DMS79 treated with DMSO at 0.1 percent for 48 hours (cell line): ENCODE measurements at regions not wholly inside any gene's neighbourhood (a gene's known extent, or its start where the extent isn't known, plus 50 kb on each side); places are given as distances from the start of the nearest gene placed in this dataset.

Experiments
- DNase-seq: peaks from one replicate; lab custom pipeline; 2025; lab: John Stamatoyannopoulos, UW

DNA sequence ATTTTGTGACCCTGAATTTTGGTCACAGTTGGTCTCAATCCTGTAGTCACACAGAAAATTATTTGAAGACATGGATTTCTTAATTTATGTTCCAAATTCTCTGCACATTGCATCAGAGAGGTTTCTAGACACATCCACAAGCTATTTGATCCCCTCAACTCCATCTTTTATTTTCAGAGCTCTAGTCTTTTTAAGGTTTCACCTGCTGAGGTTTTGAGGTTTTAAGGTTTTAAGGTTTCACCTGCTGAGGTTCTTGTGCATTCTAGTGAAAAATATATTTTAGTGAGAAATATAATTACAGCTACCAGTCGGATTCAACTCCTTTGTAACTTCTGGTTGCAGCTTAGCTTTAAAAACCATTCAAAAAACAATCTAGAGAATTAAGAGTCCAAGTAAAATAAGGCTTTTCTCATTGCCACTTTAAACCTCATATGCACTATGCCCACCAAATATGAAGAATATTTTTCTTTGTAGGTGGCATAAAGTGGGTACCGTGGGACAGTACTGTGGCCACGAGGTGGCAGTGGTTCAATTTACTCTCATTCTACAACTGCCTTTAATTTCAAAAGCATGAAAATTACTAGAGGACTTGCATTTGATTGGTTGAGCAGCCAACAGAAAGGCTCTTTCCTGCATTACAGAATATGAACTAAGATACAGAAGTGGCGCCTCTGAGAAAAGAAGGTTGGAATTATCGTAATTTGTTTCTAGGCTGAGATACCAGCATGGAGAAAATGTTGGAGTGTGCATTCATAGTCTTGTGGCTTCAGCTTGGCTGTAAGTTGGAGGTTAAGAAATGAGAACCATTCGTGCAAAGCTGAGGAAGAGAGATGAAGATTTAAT lies 366.5 kb upstream of the OR4E1 start:
- no peak for DNase-seq

DNA sequence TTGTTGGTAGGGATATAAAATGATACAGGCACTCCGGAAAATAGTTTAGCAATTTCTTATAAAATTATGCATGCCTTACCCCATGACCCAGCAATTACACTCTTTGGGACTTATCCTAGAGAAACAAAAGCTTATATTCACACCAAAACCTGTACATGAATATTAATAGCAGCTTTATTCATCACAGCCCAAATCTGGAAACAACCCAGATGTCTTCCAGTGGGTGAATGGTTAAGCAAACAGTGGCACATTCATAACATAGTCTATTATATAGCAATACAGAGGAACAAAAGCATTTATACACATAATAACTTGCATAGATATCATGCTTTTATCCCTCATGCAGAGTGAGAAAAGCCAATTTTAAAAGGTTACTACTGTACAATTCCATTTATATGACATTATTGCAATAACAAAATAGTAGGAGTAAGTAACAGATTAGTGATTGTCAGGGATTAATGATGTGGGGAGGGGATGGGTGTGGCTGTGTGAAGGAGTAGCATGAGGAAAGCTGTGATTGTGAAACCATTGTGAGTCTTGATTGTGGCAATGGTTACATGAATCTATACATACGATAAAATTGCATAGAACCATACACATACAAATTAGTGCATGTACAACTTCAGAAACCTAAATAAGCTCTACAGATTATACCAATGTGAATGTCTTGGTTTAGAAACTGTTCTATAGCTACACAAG lies 363.1 kb upstream of the OR4E1 start:
- DNase-seq, result no peak

DNA sequence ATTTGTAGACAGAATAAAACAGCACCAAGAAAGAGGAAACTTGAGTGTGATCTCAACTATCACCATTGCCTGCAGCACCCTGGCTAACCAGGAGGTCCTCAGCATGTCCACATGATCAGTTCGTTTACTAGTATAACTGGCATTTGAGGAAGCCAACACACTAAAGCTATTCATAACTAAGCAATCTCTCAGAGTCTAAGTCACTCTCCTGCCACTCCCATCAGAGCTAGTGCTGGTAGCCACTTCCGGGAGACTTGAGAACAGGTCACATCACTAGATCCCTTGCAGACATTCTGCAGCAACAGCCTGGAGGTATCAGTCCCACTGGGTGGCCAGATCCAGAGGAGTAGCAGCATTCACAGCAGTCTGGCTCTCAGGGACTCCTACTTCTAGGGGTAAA lies 352.9 kb upstream of the OR4E1 start:
- DNase-seq, result no peak

DNA sequence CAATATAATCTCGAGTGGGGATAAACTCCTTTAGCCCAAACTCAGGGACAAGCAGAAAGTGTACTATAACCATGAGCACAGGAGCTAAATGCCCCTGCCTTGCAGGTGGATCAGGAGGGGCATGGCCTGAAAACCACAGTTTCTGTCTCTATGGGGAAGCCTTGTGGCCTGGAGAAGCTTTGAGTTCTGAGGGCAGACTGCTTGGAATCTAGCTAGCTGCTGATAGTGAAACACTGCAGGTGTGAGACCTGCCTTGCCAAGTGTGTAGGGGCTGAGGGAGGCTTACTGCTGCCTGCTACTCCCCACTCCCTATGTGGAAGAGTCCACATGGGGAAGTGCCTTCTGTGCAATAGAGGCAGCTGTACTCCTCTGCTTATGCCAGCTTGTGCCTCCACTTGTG lies 352.3 kb upstream of the OR4E1 start:
- DNase-seq, result no peak

DNA sequence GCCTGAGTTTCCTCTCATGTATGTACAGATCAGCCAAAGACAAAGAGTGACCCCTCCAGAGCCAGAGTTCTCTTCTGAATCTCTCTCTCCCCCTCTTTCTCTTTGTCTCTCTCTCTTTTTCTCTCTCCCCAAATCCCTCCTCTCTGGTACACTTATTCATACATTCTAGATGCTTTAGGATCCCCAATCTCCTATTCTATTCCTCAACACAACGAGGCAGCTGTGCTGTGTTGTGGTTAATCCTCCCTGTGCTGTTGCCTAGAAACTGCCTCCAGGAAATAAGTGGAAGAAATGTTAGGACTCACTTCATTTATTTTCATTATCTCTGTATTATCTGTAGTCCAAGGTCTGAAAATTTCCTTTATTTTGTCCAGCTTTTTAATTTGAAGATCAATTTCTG lies 350.5 kb upstream of the OR4E1 start:
- no peak for DNase-seq

DNA sequence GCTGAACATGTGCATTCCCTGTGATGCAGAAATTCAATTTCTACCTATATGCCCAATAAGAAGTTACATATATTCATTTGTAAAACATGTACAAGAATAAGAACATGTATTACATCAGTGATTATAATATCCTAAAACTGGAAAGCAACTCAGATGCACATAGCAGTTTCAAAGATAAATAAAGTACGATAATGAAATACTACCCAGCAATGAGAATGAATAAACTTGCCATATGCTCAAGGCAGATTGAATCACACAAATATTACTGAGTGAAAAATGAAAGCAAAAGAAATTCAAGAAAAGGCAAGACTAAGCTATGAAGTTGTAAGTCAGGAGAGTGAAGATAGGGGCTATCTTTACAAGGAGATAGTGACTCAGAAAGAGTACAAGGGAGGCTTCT lies 345.3 kb upstream of the OR4E1 start:
- no peak for DNase-seq

DNA sequence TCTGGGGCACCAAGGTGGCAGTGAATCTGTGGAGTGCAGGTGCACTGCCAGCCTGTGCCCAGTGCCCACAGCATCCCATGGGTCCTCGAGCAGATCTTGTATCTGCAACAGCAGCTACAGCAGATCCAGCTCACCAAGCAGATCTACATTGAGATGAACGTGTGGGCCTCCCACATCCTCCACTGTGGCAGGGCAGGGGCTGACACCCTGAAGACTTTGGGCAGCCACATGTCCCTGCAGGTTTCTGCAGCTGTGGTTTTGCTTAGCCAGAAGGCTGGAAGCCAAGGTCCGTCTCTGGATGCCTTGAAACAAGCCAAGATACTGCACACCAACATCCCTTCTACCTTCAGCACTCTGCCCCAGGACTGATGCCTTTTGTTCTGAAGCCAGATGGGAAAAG lies 338.8 kb upstream of the OR4E1 start:
- no peak for DNase-seq

DNA sequence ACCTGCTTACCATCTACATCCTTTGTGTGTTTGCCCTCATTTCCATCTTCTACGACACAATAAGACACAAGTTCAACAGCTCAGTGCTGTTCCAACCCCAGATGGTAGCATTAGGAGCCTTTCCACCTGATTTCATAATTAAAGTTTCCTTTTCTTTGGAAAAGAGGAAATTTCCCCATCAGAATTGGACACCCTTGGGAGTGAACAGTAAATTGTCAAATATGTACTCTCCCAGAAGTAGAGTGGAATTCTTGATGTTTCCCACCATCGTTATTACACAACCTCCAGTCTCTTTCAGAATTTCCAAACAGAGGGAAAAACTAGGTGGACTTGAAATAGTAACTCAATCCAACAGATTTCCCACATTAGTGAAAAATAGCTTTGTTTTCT lies 337.6 kb upstream of the OR4E1 start:
- no peak for DNase-seq

DNA sequence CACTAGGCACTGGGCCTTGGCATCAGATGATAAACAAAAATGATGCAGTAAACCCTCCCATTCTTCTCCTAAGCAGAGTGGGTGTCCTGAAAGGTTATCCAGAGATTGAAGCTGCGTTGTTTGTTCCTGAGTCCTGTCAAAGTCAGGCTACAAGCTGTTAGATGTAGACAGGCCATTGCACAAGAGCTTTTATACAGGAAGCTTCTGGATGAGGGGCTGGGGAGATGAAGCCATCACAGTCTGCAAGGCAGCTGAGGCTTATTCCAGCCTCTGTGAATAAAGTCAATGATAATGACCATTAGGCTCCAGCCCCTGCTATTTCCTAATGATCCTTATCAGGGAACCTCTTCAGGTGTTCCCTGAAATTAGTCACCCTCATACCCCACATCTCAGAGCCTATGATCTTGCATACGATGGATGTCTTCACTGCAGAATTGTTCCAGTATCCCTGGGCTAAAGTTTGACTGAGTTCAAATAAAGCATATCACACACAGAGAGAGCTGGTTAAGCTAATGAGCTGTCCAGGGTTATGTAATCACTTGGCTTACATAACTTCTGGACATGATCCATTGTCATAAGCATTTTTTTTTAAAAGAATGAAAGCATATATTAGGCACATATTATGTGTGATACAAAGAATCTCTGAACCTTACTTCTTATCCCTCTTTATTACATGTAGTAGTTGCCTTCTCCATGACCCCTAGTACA lies 337.1 kb upstream of the OR4E1 start:
- DNase-seq, result no peak

DNA sequence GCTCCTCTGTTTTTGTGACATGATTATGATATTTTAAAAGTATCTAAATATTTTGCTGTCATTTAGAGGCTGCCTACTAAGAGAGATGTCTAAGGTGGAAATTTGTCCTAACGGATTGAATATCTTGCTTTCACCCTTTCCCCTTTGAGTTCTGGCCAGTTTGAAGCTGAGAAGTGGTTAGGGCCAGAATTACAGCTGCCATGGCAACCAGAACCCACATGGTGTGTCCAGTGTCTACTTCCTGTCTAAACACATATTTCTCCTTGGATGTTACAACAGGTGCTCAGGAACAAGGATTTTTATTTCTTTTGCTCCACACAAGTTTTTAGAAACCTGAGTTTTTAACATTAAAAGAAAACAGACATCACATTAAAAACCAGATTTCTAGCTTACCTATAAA lies 335.1 kb upstream of the OR4E1 start:
- DNase-seq, result no peak

DNA sequence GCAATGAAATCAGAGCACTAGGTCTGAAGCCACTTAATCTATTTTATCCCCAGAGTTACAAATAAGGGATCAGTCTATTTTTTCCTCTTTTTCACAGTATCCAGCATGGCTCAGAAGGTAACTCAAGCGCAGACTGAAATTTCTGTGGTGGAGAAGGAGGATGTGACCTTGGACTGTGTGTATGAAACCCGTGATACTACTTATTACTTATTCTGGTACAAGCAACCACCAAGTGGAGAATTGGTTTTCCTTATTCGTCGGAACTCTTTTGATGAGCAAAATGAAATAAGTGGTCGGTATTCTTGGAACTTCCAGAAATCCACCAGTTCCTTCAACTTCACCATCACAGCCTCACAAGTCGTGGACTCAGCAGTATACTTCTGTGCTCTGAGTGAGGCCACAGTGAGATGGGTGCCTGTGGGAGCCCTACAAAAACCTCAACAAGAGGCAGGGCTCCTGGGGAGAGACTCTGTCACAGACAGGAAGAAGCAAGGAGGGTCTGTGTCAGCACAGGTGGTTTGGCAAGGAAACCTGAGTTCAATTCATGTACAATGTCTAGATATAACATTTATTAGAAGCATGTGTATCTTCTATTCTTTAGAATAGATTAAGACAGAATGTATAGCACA lies 334.3 kb upstream of the OR4E1 start:
- no peak for DNase-seq

DNA sequence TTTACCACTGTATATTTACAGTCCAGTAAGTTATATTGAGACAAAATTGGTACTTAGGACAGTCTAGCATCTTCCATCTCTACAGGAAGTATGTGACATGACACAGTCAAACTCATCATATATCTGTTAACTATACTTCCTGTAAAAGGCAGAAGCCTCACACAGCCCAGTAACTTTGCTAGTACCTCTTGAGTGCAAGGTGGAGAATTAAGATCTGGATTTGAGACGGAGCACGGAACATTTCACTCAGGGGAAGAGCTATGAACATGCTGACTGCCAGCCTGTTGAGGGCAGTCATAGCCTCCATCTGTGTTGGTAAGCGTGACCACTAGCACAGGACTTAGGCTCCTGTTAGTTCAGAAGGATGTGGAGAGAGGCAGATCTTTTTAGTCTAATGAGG lies 333.7 kb upstream of the OR4E1 start:
- DNase-seq, result no peak

DNA sequence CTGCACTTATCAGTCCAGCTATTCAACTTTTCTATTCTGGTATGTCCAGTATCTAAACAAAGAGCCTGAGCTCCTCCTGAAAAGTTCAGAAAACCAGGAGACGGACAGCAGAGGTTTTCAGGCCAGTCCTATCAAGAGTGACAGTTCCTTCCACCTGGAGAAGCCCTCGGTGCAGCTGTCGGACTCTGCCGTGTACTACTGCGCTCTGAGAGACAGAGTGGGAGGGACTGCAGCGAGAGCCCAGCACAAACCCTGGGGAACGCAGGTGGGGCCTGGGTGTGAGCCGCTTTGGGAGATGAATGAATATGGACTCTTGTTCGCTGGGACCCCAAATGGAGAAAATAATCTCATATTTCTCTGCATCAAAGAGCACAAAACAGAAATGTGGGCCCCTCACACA lies 329.8 kb upstream of the OR4E1 start:
- DNase-seq, result no peak

DNA sequence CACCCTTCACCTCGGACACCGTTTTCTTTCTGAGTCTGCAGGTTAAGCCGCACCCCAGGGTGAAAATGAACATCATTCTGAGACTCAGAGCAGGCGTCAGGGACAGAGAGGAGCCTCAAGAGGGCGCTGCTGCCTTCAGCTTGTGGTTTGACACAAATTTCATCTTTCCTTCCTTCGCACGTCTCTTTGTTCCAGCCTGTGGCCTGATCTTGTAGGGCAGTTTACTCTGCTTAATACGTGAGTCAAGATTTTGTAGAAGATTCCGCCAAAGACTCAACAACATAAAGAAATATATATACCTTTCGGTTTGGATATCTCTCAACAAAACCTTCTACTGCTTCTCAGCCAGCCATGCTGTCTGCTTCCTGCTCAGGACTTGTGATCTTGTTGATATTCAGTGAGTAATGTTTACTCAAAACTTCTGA lies 329.3 kb upstream of the OR4E1 start:
- DNase-seq, result no peak

DNA sequence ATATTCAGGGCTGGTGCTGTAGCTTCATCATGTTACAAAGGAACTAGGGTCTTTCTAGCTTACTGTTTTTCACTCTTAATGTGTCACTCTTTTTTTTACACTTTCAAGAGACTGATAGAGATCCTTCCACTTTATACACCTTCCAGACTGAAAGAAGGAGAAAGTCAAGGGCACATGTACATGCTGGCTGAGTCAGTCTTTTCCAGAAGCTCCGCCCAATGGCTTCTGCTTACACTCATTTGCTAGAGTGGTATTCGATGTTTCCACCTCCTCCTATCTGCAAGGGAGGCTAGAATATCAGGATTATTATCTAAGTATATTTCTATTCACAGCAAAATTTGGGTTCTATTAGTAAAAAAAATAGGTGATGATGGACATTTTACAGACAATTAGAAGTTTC lies 325.8 kb upstream of the OR4E1 start:
- DNase-seq, result no peak

DNA sequence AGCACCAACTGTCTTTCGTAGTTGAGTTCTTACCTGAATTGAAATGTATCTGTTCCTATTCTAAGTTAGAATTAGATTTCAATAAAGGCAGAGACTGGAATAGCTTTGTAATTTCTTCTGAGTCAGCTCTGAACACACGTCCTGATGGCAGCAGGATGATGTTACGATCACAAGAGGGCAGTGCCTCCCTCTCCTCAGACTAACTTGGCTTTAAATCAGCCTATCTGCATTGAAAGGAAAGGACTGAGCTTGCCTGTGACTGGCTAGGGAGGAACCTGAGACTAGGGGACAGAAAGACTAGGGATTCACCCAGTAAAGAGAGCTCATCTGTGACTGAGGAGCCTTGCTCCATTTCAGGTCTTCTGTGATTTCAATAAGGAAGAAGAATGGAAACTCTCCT lies 323.7 kb upstream of the OR4E1 start:
- DNase-seq, result no peak

DNA sequence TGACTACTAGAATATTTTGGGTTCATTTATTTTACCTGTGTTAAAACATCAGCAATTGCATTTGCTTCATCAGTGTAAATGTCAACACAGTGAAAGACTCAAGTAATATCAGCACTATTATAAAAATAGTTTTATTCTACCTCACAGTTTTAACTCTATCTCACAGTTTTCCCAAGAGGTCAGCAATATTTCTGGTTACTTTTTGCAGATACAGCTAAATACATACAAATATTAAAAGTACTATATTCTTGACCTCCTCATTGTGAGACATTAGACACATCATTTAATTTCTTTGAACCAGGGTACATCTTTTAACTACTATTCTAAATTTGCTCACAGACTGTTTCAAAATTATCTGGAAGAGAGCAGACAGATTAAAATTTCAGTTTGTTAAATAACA lies 321.7 kb upstream of the OR4E1 start:
- no peak for DNase-seq

DNA sequence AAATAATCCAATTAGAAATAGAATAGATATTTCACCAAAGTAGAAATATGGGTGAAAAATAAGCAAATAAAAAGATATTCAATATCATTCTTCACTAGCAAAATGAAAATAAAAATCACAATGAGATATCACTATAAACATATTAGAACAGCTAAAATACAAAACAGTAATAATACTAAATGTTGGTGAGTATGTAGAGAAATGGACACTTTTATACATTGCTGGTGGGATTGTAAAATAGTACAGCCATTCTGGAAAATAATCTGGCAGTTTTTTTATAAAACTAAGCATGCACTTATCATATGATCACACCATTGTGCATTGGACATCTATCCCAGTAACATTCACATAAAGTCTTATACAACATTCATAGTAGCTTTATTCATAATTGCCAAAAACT lies 320.2 kb upstream of the OR4E1 start:
- no peak for DNase-seq

DNA sequence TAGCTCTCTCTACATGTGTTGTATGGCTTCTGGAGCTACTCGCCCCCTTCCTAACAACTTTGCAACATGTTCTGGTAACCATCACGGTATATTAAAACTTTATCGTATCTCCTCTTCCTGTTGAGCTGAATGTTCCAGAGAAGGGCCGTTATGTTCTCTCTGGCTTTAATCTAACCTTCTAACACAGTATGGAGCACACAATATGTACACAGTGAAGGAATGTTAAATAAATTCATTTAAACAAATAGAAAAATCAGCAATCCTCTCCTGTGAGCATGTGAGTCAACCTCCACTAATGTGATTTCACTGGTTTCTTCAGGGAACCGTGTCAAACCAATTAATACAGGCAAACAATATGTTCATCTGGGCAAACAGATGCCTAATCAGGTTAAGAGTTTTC lies 319.5 kb upstream of the OR4E1 start:
- no peak for DNase-seq

DNA sequence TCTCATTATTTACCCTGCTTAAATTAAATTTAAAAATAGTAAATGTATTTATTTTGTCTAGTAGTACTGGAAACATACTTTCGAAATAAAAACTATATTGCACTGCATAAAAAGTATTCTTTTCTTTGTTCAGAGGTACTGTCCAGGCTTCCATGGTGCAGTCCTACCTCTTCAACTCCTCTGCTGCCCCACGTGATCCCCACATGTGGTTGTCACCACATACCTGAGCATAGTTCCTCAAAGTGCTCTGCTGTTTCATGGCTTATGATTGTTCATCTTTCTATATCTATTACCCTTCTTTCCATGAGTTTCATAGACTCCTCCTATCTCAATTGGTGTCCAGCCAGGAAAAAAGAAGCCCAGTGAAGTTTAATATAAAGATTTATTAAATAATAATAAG lies 317.5 kb upstream of the OR4E1 start:
- DNase-seq, result no peak

DNA sequence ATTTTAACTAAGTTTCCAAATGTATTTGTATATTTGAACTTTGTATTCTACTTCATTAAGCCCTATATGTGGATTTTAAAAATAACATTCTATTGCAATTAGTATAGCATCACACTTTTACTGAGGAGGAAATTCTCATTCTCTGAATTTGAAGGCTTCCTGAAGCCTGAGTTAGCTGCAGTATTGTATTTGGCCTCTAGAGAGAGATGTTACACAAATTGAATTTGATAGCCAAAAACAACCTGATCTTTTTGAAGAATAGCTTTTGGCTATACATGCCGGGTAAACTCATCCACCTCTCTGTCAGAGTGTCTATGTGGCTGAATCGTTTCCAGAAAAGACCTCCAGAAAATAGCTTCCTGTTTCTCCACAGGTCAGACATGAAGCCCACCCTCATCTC lies 316.5 kb upstream of the OR4E1 start:
- DNase-seq, result no peak

DNA sequence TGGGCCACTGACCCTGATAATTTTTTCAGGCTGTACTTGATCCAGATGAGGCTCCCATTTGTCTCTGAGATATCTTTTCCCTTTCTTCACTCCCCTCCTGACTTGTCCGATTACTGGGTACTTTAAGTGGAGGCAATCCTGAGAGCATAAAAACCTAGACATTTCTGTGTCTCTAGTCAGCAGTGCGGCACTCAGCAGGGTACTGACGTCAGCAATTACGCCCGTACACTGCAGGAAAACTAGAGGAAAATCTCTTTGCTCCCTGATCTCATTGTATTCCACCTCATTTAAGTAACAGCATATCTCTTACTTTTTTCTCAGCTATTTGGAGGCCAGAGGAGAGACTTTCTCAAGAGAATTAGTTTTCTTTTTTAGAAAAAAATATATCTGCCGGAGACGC lies 315.5 kb upstream of the OR4E1 start:
- no peak for DNase-seq

DNA sequence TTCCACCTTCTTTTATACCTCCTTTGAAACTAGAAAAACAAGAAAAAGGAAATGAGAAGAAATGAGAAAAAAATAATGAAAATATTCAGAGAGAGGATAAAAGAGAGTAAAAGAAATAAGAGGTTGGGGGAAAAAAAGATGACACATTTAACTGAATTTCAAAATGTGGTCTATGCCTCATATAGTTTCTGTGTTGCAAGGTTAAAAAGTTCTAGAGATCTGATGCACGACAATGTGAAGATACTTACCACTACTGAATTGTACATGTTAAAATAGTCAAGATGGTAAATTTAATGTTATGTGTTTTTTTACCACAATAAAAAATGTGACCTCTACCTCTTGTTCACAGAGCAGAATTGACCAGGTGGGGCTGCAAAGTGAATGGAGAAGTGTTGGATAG lies 314.8 kb upstream of the OR4E1 start:
- DNase-seq, result no peak
